ENCODE measurements at regions not wholly inside any gene's neighbourhood (a gene's known extent, or its start where the extent isn't known, plus 50 kb on each side); places are given as distances from the start of the nearest gene placed in this dataset.
A peak's percentile ranks its signal among the peaks of the same experiment; 100 is the strongest.

- in situ Hi-C loops (cut with HindIII; ENCODE audit: low pct_unique_long_range_greater_than_20kb, low sequenced_read_pairs): no loop called here
- DNase-seq (ENCODE audit: low read depth, low spot score): no peak
Measured at GRCh38 chr7:18317941-18318340, 177.6 kb upstream of the HDAC9 start.

GRCh38 chr7:18320422-18320821 lies 175.1 kb upstream of the HDAC9 start:
- in situ Hi-C loops (cut with HindIII; ENCODE audit: low pct_unique_long_range_greater_than_20kb, low sequenced_read_pairs): no loop called here
- DNase-seq (ENCODE audit: low read depth, low spot score): no peak

- DNase-seq (ENCODE audit: low read depth, low spot score): peak; percentile 78
- in situ Hi-C loops (cut with HindIII; ENCODE audit: low pct_unique_long_range_greater_than_20kb, low sequenced_read_pairs): no loop called here
Measured at GRCh38 chr7:18320971-18321567, 174.5 kb upstream of the HDAC9 start.

GRCh38 chr7:18330548-18330947 lies 165.0 kb upstream of the HDAC9 start:
- in situ Hi-C loops (cut with HindIII; ENCODE audit: low pct_unique_long_range_greater_than_20kb, low sequenced_read_pairs): no loop called here

GRCh38 chr7:18336626-18337025 lies 158.9 kb upstream of the HDAC9 start:
- no peak for DNase-seq (ENCODE audit: low read depth, low spot score)
- in situ Hi-C loops (cut with HindIII; ENCODE audit: low pct_unique_long_range_greater_than_20kb, low sequenced_read_pairs): no loop called here

More at GRCh38 chr7:18330548-18330947, 165.0 kb upstream of the HDAC9 start:
- DNase-seq (ENCODE audit: low read depth, low spot score): no peak

GRCh38 chr7:18337048-18337809 lies 158.3 kb upstream of the HDAC9 start:
- in situ Hi-C loops (cut with HindIII; ENCODE audit: low pct_unique_long_range_greater_than_20kb, low sequenced_read_pairs): no loop called here
- no peak for DNase-seq (ENCODE audit: low read depth, low spot score)

- no peak for DNase-seq (ENCODE audit: low read depth, low spot score)
- in situ Hi-C loops (cut with HindIII; ENCODE audit: low pct_unique_long_range_greater_than_20kb, low sequenced_read_pairs): no loop called here
Measured at GRCh38 chr7:18338910-18339523, 156.5 kb upstream of the HDAC9 start.

- in situ Hi-C loops (cut with HindIII; ENCODE audit: low pct_unique_long_range_greater_than_20kb, low sequenced_read_pairs): no loop called here
- no peak for DNase-seq (ENCODE audit: low read depth, low spot score)
Measured at GRCh38 chr7:18341756-18342155, 153.8 kb upstream of the HDAC9 start.

- in situ Hi-C loops (cut with HindIII; ENCODE audit: low pct_unique_long_range_greater_than_20kb, low sequenced_read_pairs): no loop called here
- no peak for DNase-seq (ENCODE audit: low read depth, low spot score)
Measured at GRCh38 chr7:18343047-18343446, 152.5 kb upstream of the HDAC9 start.

GRCh38 chr7:18344536-18344935 lies 151.0 kb upstream of the HDAC9 start:
- DNase-seq (ENCODE audit: low read depth, low spot score): no peak
- in situ Hi-C loops (cut with HindIII; ENCODE audit: low pct_unique_long_range_greater_than_20kb, low sequenced_read_pairs): no loop called here

GRCh38 chr7:18345641-18346234 lies 149.8 kb upstream of the HDAC9 start:
- peak; percentile 89 for DNase-seq (ENCODE audit: low read depth, low spot score)
- in situ Hi-C loops (cut with HindIII; ENCODE audit: low pct_unique_long_range_greater_than_20kb, low sequenced_read_pairs): no loop called here

- no peak for DNase-seq (ENCODE audit: low read depth, low spot score)
- in situ Hi-C loops (cut with HindIII; ENCODE audit: low pct_unique_long_range_greater_than_20kb, low sequenced_read_pairs): no loop called here
Measured at GRCh38 chr7:18347170-18347569, 148.4 kb upstream of the HDAC9 start.

GRCh38 chr7:18350678-18351077 lies 144.9 kb upstream of the HDAC9 start:
- DNase-seq (ENCODE audit: low read depth, low spot score): no peak
- in situ Hi-C loops (cut with HindIII; ENCODE audit: low pct_unique_long_range_greater_than_20kb, low sequenced_read_pairs): loop anchor here (25.0 kb wide), 1 partner anchor 137 kb away; the partner anchor contains the start of gene HDAC9

GRCh38 chr7:18352339-18353255 lies 143.0 kb upstream of the HDAC9 start:
- peak; percentile 81 for DNase-seq (ENCODE audit: low read depth, low spot score)
- in situ Hi-C loops (cut with HindIII; ENCODE audit: low pct_unique_long_range_greater_than_20kb, low sequenced_read_pairs): loop anchor here (25.0 kb wide), 1 partner anchor 135 kb away; the partner anchor contains the start of gene HDAC9

- no peak for DNase-seq (ENCODE audit: low read depth, low spot score)
- in situ Hi-C loops (cut with HindIII; ENCODE audit: low pct_unique_long_range_greater_than_20kb, low sequenced_read_pairs): loop anchor here (25.0 kb wide), 1 partner anchor 134 kb away; the partner anchor contains the start of gene HDAC9
Measured at GRCh38 chr7:18353339-18353738, 142.2 kb upstream of the HDAC9 start.

- in situ Hi-C loops (cut with HindIII; ENCODE audit: low pct_unique_long_range_greater_than_20kb, low sequenced_read_pairs): loop anchor here (25.0 kb wide), 1 partner anchor 133 kb away; the partner anchor contains the start of gene HDAC9
- no peak for DNase-seq (ENCODE audit: low read depth, low spot score)
Measured at GRCh38 chr7:18354108-18355085, 141.2 kb upstream of the HDAC9 start.
